GM21825 (cell line): ENCODE measurements at regions not wholly inside any gene's neighbourhood (a gene's known extent, or its start where the extent isn't known, plus 50 kb on each side); places are given as distances from the start of the nearest gene placed in this dataset.
"Not testable (repeated sequence)": the region's sequence is repeated elsewhere in the genome, so short reads cannot be mapped to it uniquely, and the experiment has no call there.

Experiments used
- ATAC-seq: cut with Tn5 transposase; IDR thresholded peaks from one replicate; pipeline ENCODE4 v1.9.1; 2021; ENCODE audit warnings: mild to moderate bottlenecking, moderate library complexity; ENCODE audit not compliant: unreplicated experiment

DNA sequence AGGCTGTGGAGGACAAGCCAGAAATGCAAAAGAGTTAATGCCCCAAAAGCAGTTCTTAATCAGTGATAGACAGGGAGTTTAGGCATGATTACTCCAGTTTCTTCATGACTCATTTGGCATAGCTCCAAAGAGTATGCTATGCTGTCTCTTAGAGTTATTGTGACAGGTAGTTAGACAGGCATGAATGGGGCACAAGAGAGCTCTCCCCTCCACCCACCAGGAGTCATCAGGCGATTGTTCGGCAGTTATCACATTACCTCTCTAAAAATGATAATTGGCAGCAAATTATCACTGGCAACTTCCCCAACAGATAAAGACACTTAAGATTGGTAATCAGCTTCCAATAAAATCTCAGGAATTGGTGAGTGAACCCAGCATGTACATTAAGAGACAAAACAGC lies 320.1 kb downstream of the DAD1 start:
- no peak for ATAC-seq

- no peak for ATAC-seq
Observed at GRCh38 chr14:22266683-22267082, 322.3 kb downstream of the DAD1 start.

DNA sequence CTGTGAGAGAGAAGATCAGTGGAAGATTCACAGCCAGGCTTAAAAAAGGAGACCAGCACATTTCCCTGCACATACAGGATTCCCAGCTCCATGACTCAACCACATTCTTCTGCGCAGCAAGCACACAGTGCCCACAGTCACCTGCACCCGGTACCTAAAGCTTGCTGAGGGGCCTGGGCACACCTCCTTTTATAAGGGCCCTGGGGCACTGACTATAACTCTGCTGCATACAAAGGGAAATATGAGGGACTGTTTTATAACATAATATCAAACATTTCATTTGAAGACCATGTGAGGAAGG lies 322.9 kb downstream of the DAD1 start:
- no peak for ATAC-seq

GRCh38 chr14:22265319-22266141 lies 323.5 kb downstream of the DAD1 start:
- ATAC-seq: no peak

DNA sequence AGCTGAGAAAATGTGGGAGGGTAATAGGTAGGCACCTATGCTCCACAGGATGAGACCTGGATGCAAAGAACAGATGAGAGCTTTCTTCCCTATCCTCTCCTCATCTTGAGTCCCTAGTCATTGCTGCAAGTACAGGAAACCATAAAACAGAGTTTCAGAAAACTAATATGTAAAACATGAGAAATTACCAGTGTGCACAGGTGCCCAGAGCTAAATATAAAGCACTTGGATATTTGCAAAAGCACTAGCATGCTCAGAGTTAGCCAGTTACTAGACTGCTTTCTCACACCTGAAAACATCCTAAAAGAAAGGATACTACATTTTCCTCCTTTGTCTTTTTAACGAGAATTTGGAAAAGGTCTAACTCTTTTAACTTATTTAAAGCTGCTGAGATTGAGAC lies 324.3 kb downstream of the DAD1 start:
- ATAC-seq: no peak

DNA sequence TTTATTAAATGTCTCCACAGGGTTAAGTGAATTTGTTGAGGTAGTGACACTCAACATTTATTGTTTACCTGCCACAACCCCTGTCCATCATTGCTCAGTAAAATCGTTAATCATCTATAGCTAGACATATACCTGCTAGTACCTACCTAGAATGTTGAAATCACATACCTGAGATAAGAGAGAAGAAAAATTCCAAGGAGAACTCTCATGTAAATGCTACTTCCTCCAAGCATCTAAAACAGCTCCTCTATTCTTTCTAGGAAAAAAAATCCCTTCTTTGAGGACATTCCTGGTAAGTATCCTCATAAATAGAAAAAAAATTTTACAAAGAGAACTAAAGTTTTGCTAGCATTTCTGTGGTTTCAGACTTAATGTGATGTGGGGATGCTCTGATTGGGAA lies 325.1 kb downstream of the DAD1 start:
- ATAC-seq: no peak

DNA sequence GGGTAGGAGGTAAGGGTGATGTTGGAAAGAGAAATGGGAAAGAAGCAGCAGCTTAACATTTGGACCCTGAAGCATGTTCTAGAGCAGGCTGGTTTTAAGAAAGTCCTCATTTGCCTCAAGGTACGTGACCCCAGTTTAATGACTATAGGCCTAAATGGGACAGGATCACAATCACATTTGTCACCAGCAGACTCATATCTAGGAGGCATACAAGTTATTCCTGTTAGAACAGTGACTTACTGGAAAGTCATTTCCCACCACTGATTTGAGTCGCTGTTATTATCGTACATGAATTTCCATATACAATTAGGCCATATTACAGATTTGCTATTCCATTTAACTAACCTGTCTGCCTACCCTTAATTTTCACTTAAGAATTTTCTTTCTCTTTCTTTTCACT lies 326.1 kb downstream of the DAD1 start:
- no peak for ATAC-seq

- ATAC-seq: no peak
Observed at GRCh38 chr14:22255017-22255950, 333.7 kb downstream of the DAD1 start.

GRCh38 chr14:22252686-22253085 lies 336.3 kb downstream of the DAD1 start:
- ATAC-seq: no peak

DNA sequence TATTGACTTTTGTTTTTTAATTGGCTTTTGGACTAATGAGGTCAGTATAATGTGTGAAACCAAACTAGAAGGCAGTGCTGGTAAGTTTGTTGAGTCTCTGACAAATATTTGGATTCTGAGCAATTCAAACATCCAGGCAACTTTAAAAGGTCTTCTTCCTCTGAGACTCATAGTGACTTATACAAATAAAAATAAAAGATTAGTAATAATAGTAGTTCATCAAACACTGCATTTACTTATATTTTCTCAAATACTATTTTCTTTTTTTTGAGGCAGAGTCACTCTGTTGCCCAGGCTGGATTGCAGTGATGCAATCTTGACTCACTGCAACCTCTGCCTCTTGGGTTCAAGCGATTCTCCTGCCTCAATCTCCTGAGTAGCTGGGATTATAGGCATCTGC lies 337.9 kb downstream of the DAD1 start:
- ATAC-seq: no peak

DNA sequence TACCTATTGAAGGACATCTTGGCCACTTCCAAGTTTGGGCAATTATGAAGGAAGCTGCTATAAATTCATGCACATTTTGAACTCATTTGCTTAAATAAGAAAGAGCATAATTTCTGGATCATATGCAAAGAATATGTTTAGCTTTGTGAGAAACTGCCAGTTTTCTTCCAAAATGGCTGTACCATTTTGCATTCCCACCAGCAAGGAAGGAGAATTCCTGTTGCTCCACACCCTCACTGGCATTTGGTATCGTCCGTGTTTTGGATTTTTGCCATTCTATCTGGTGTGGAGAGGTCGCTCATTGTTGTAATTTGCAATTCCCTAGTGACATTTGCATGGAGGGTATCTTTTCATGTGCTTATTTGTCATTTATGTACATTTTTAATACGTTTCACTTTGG lies 339.3 kb downstream of the DAD1 start:
- no peak for ATAC-seq

DNA sequence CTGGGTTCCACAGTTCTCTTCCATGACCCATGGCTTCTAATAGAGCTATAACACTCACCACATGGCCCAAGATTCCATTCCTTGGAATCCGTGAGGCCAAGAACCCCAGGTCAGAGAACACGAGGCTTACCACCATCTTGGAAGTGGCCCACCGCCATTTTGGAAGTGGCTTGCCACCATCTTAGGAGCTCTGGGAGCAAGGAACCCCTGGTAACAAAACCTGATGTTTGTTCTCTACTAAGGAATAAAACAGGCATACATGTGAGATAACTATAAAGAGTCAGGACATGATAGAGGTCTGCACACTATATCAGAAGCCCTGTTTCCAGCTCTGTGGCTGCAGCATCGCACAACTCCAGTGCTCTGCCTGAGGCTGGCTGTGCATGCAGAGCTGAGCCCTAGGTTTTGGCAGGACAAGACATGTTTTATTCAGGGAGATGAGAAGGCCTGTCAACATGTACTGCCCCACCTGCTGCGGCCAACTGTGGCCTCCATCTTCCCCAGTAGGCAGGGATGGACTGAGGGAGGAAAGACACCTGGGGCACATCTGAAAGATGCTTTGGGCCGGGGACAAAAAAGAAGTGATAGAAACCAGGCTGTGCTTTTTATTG lies 344.9 kb downstream of the DAD1 start:
- ATAC-seq: no peak

- not testable (repeated sequence) for ATAC-seq
Observed at GRCh38 chr14:22238320-22238719, 350.7 kb downstream of the DAD1 start.

DNA sequence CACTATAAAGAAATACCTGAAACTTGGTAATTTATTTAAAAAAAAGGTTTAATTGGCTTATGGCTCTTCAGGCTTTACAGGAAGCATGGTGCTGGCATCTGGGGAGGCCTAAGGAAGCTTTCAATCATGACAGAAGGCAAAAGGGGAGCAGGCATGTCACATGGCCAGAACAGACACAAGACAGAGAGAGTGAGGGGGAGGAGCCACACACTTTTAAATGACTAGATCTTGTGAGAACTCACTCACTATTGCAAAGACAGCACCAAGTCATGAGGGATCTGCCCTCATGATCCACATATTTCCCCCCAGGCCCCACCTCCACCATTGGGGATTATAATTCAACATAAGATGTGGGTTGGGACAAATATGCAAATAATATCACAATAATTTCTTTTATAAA lies 355.6 kb downstream of the DAD1 start:
- ATAC-seq: no peak

GRCh38 chr14:22232933-22233332 lies 356.1 kb downstream of the DAD1 start:
- ATAC-seq: no peak

GRCh38 chr14:22232486-22232885 lies 356.5 kb downstream of the DAD1 start:
- no peak for ATAC-seq

- no peak for ATAC-seq
Observed at GRCh38 chr14:22231018-22231417, 358.0 kb downstream of the DAD1 start.

- no peak for ATAC-seq
Observed at GRCh38 chr14:22230517-22230916, 358.5 kb downstream of the DAD1 start.

GRCh38 chr14:22227084-22227483 lies 361.9 kb downstream of the DAD1 start:
- ATAC-seq: no peak

- ATAC-seq: no peak
Observed at GRCh38 chr14:22226381-22226780, 362.6 kb downstream of the DAD1 start.

- ATAC-seq: no peak
Observed at GRCh38 chr14:22225516-22226140, 363.4 kb downstream of the DAD1 start.
